CD14-positive monocyte (primary cell): ENCODE measurements at regions not wholly inside any gene's neighbourhood (a gene's known extent, or its start where the extent isn't known, plus 50 kb on each side); places are given as distances from the start of the nearest gene placed in this dataset.

Experiments
- DNase-seq, 3 donors: peaks; one replicate each; pipeline ENCODE4 v3.0.0-alpha.2; 2011 to 2022
- H2AFZ ChIP-seq: 2 replicates; pipeline ENCODE4 v1.6.0; 2012; ENCODE audit warnings: mild to moderate bottlenecking, low read depth, low read length, inconsistent platforms; ENCODE audit not compliant: insufficient read depth, poor library complexity, severe bottlenecking
- H3K27ac ChIP-seq, 2 donors: 1 replicate in 1 of 2; 2 replicates in 1 of 2; pipeline ENCODE4 v1.5.1; 2012 to 2013; ENCODE audit warnings: low read length in 2 of 2, control low read depth in 1 of 2, inconsistent platforms in 1 of 2, low read depth in 1 of 2, mild to moderate bottlenecking in 1 of 2
- H3K27me3 ChIP-seq, 2 donors: one replicate each; pipeline versions ENCODE4 v1.6.0 to v1.6.1; 2011 to 2013; ENCODE audit warnings: low read length in 2 of 2; ENCODE audit not compliant: control insufficient read depth in 2 of 2, insufficient read depth in 2 of 2
- H3K36me3 ChIP-seq, 2 donors: replicated peaks in 1 of 2; 1 replicate in 1 of 2; 2 replicates in 1 of 2; pipeline versions ENCODE4 v1.5.1 to v1.6.1; 2012 to 2013; ENCODE audit warnings: low read length in 2 of 2, control low read depth in 1 of 2, inconsistent platforms in 1 of 2, mild to moderate bottlenecking in 1 of 2; ENCODE audit not compliant: insufficient read depth in 2 of 2, control insufficient read depth in 1 of 2
- H3K4me1 ChIP-seq, 2 donors: 1 replicate in 1 of 2; 2 replicates in 1 of 2; pipeline versions ENCODE4 v1.5.1 to v1.6.1; 2012 to 2013; ENCODE audit warnings: low read length in 2 of 2, control low read depth in 1 of 2, inconsistent platforms in 1 of 2, mild to moderate bottlenecking in 1 of 2, moderate library complexity in 1 of 2; ENCODE audit not compliant: insufficient read depth in 2 of 2, control insufficient read depth in 1 of 2
- H3K4me2 ChIP-seq: replicated peaks from 2 replicates; pipeline ENCODE3; 2012; ENCODE audit warnings: low read length, moderate library complexity, mild to moderate bottlenecking; ENCODE audit not compliant: poor library complexity, severe bottlenecking; ENCODE audit errors: extremely low read depth
- H3K4me3 ChIP-seq, 3 experiments: fragments of 200-600 bp in 1 of 3; sonication (generic) in 1 of 3; replicated peaks in 1 of 3; 1 replicate in 2 of 3; 2 replicates in 1 of 3; pipeline ENCODE4 v1.5.1; 2011 to 2013; ENCODE audit warnings: low read length in 3 of 3, mild to moderate bottlenecking in 3 of 3, control low read depth in 2 of 3, low read depth in 2 of 3, inconsistent platforms in 1 of 3, moderate library complexity in 1 of 3
- H3K79me2 ChIP-seq: 2 replicates; pipeline ENCODE4 v1.6.0; 2012; ENCODE audit warnings: mild to moderate bottlenecking, control low read depth, inconsistent platforms, low read length, moderate library complexity; ENCODE audit not compliant: insufficient read depth
- H3K9ac ChIP-seq: 2 replicates; pipeline ENCODE4 v1.6.0; 2017; ENCODE audit warnings: low read length, mild to moderate bottlenecking; ENCODE audit not compliant: insufficient read depth, poor library complexity, severe bottlenecking
- H3K9me3 ChIP-seq, 2 donors: replicated peaks in 1 of 2; 1 replicate in 1 of 2; 2 replicates in 1 of 2; pipeline versions ENCODE4 v1.5.1 to v1.6.1; 2012 to 2013; ENCODE audit warnings: low read length in 2 of 2, control low read depth in 1 of 2; ENCODE audit not compliant: control insufficient read depth in 1 of 2, insufficient read depth in 1 of 2
- H4K20me1 ChIP-seq: 2 replicates; pipeline ENCODE4 v1.6.0; 2012; ENCODE audit warnings: mild to moderate bottlenecking, low read length, control low read depth, moderate library complexity; ENCODE audit not compliant: insufficient read depth
- H3K27ac Mint-ChIP-seq, 7 donors: one replicate each; pipeline ENCODE4 v1.8.0; 2020; ENCODE audit warnings: mild to moderate bottlenecking in 7 of 7, mixed read lengths in 7 of 7, moderate library complexity in 6 of 7, inconsistent platforms in 2 of 7
- H3K27me3 Mint-ChIP-seq, 3 donors: one replicate each; pipeline ENCODE4 v1.8.0; 2021 to 2022; ENCODE audit warnings: low read depth in 3 of 3, mild to moderate bottlenecking in 3 of 3, mixed read lengths in 3 of 3, moderate library complexity in 3 of 3, inconsistent platforms in 1 of 3
- H3K36me3 Mint-ChIP-seq, 2 donors: one replicate each; pipeline ENCODE4 v1.8.0; 2020; ENCODE audit warnings: mixed read lengths in 2 of 2, inconsistent platforms in 1 of 2, mild to moderate bottlenecking in 1 of 2
- H3K4me1 Mint-ChIP-seq: one replicate; pipeline ENCODE4 v1.8.0; 2020; ENCODE audit warnings: mild to moderate bottlenecking, mixed read lengths
- H3K4me3 Mint-ChIP-seq, 2 donors: one replicate each; pipeline ENCODE4 v1.8.0; 2020; ENCODE audit warnings: mild to moderate bottlenecking in 2 of 2, mixed read lengths in 2 of 2, moderate library complexity in 1 of 2
- H3K9me3 Mint-ChIP-seq, 7 donors: one replicate each; pipeline ENCODE4 v1.8.0; 2020 to 2022; ENCODE audit warnings: mixed read lengths in 7 of 7, mild to moderate bottlenecking in 6 of 7, moderate library complexity in 6 of 7, inconsistent platforms in 2 of 7
- WGBS: methylation state at CpG from one replicate; pipeline ENCODE4 v1.1.5; 2013; ENCODE audit warnings: missing lambda C conversion rate; ENCODE audit not compliant: insufficient coverage; 5-methylcytosine and 5-hydroxymethylcytosine counted together
- intact Hi-C, 2 donors: fragments of 100-400 bp; cut with micrococcal nuclease; formaldehyde crosslinking; loops; one replicate each; pipeline versions ENCODE4 v1.15.0 to v1.15.1; 2023
- TF ChIP-seq, protein P1 (sequence below): fragments of 200-600 bp; IDR thresholded peaks from one replicate; pipeline ENCODE4 v1.8.0; 2022; ENCODE audit warnings: antibody characterized with exemption, mild to moderate bottlenecking

DNA sequence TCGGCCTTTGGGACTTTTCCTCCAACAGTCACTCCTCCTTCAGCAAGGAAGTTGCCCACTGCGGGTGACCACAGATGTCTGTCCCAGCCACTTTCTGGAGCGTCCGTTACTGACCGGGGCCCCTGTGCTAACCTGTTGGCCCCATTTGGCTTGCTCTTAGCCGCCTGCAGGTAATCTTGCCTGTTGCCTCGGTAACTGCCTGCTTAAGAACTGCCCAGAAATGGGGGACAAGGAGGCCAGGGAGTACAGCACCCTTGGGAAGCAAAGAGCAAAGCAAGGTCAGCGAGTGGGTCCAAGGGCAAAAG is 338.8 kb upstream of the SFSWAP start:
- no peaks in the 10 kb centered on the region for H3K4me1 Mint-ChIP-seq
- Histone ChIP-seq H3K27ac (no peak overlapping the region), H3K9me3 (no peaks in the 10 kb centered on the region), H3K27me3 (no peaks in the 10 kb centered on the region), H3K9ac (no peak overlapping the region), H3K79me2 (no peaks in the 10 kb centered on the region), H4K20me1 (no peaks in the 10 kb centered on the region), H3K4me2 (no peak overlapping the region), H2AFZ (no peak overlapping the region), H3K4me1 (no peaks in the 10 kb centered on the region), H3K4me3 (no peak overlapping the region), H3K36me3 (no peaks in the 10 kb centered on the region)
- intact Hi-C loops = no loop called here
- H3K4me3 Mint-ChIP-seq = no peak overlapping the region
- TF ChIP-seq, protein P1, sequence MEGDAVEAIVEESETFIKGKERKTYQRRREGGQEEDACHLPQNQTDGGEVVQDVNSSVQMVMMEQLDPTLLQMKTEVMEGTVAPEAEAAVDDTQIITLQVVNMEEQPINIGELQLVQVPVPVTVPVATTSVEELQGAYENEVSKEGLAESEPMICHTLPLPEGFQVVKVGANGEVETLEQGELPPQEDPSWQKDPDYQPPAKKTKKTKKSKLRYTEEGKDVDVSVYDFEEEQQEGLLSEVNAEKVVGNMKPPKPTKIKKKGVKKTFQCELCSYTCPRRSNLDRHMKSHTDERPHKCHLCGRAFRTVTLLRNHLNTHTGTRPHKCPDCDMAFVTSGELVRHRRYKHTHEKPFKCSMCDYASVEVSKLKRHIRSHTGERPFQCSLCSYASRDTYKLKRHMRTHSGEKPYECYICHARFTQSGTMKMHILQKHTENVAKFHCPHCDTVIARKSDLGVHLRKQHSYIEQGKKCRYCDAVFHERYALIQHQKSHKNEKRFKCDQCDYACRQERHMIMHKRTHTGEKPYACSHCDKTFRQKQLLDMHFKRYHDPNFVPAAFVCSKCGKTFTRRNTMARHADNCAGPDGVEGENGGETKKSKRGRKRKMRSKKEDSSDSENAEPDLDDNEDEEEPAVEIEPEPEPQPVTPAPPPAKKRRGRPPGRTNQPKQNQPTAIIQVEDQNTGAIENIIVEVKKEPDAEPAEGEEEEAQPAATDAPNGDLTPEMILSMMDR = no peak
- no peak for DNase-seq
- 90% methylated on average over 7 of the region's 8 CpGs for WGBS
- peaks cover 0 to 5% (median 3%) of the 10 kb centered on the region in 3 donors for H3K27me3 Mint-ChIP-seq
- no peaks in the 10 kb centered on the region for H3K36me3 Mint-ChIP-seq
- no peak overlapping the region for H3K27ac Mint-ChIP-seq
- H3K9me3 Mint-ChIP-seq = peaks cover 0 to 2% (median 0%) of the 10 kb centered on the region in 7 donors

DNA sequence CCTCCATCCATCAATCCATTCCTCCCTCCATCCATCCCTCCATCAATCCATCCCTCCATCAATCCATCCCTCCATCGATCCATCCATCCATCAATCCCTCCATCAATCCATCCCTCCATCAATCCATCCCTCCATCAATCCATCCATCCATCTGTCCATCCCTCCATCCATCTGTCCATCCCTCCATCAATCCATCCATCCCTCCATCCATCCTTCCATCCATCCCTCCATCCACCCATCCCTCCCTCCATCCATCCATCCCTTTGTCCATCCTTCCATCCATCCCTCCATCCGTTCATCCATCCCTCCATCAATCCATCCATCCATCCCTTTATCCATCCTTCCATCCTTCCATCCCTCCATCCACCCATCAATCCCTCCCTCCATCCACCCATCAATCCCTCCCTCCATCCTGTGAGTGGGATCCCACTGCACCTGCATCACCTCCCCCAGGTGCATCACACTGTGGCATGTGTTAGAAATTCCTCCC is 338.1 kb upstream of the SFSWAP start:
- H3K27ac ChIP-seq = no peak overlapping the region
- no peak for DNase-seq
- TF ChIP-seq, protein P1 = no peak
- H2AFZ ChIP-seq = no peak overlapping the region
- intact Hi-C loops = no loop called here
- Mint-ChIP-seq H3K27ac (no peak overlapping the region), H3K36me3 (no peaks in the 10 kb centered on the region), H3K4me3 (no peak overlapping the region), H3K9me3 (peaks cover 0 to 2% (median 0%) of the 10 kb centered on the region in 7 donors), H3K4me1 (no peaks in the 10 kb centered on the region), H3K27me3 (peaks cover 0 to 5% (median 3%) of the 10 kb centered on the region in 3 donors)
- no peak overlapping the region for H3K4me3 ChIP-seq
- no peaks in the 10 kb centered on the region for H3K79me2 ChIP-seq
- H4K20me1 ChIP-seq = no peaks in the 10 kb centered on the region
- H3K36me3 ChIP-seq = no peaks in the 10 kb centered on the region
- H3K4me2 ChIP-seq = no peak overlapping the region
- H3K4me1 ChIP-seq = no peaks in the 10 kb centered on the region
- H3K27me3 ChIP-seq = no peaks in the 10 kb centered on the region
- no peaks in the 10 kb centered on the region for H3K9me3 ChIP-seq
- no peak overlapping the region for H3K9ac ChIP-seq
- WGBS = 90% methylated on average over 2 of the region's 2 CpGs
